T-cell (primary cell): ENCODE measurements at regions not wholly inside any gene's neighbourhood (a gene's known extent, or its start where the extent isn't known, plus 50 kb on each side); places are given as distances from the start of the nearest gene placed in this dataset.

Source experiments
- ATAC-seq, 4 experiments: fragments of 200-7000 bp in 3 of 4; fragments of 150-1000 bp in 1 of 4; cut with Tn5 transposase; replicated peaks in 1 of 4; 1 replicate in 3 of 4; 2 replicates in 1 of 4; pipeline ENCODE4 v1.10.0; 2021; ENCODE audit warnings: moderate library complexity in 3 of 4, mild to moderate bottlenecking in 2 of 4, moderate number of reproducible peaks in 1 of 4
- CTCF ChIA-PET, 2 donors: fragments of 300-600 bp; sonication (Branson Sonifier 250); formaldehyde crosslinking; loops; one replicate each; lab custom pipeline; 2022; ENCODE audit warnings: antibody characterized with exemption in 2 of 2; lab: Charles Lee
- POLR2A ChIA-PET, 2 donors: fragments of 300-600 bp; sonication (Branson Sonifier 250); formaldehyde crosslinking; loops; one replicate each; lab custom pipeline; 2022; ENCODE audit warnings: antibody characterized with exemption in 2 of 2; lab: Charles Lee
- DNase-seq, 35 experiments: peaks; one replicate each; pipeline versions ENCODE4 v3.0.0 to v3.0.0-alpha.2; 2013 to 2023
- H3K27ac ChIP-seq: one replicate; pipeline ENCODE4 v1.5.1; 2013; ENCODE audit warnings: low read length
- H3K27me3 ChIP-seq, 2 experiments: replicated peaks in 1 of 2; 1 replicate in 1 of 2; 2 replicates in 1 of 2; pipeline versions ENCODE4 v1.6.1 to v1.7.0; 2013; ENCODE audit warnings: low read length in 1 of 2, mixed read lengths in 1 of 2; ENCODE audit not compliant: control insufficient read depth in 2 of 2, insufficient read depth in 2 of 2; ENCODE audit errors: extremely low read depth in 1 of 2
- H3K36me3 ChIP-seq, 2 donors: 1 replicate in 1 of 2; 2 replicates in 1 of 2; pipeline versions ENCODE4 v1.6.1 to v1.7.0; 2013; ENCODE audit warnings: low read length in 1 of 2; ENCODE audit not compliant: control insufficient read depth in 2 of 2, insufficient read depth in 1 of 2; ENCODE audit errors: extremely low read depth in 1 of 2
- H3K4me1 ChIP-seq, 2 experiments: 1 replicate in 1 of 2; 2 replicates in 1 of 2; pipeline versions ENCODE4 v1.6.1 to v1.7.0; 2013; ENCODE audit warnings: low read length in 2 of 2, mixed read lengths in 1 of 2; ENCODE audit not compliant: insufficient read depth in 2 of 2, control insufficient read depth in 1 of 2; ENCODE audit errors: extremely low read depth in 1 of 2
- H3K4me3 ChIP-seq, 2 donors: 1 replicate in 1 of 2; 2 replicates in 1 of 2; pipeline versions ENCODE4 v1.5.1 to v1.7.0; 2013; ENCODE audit warnings: mild to moderate bottlenecking in 2 of 2, low read length in 1 of 2, moderate library complexity in 1 of 2; ENCODE audit not compliant: control insufficient read depth in 1 of 2; ENCODE audit errors: extremely low read depth in 1 of 2
- H3K9me3 ChIP-seq: 2 replicates; pipeline ENCODE4 v1.7.0; 2013
- H3K27ac Mint-ChIP-seq, 2 donors: one replicate each; pipeline ENCODE4 v1.8.0; 2020 to 2021; ENCODE audit warnings: mild to moderate bottlenecking in 2 of 2, mixed read lengths in 2 of 2
- H3K27me3 Mint-ChIP-seq, 2 donors: one replicate each; pipeline ENCODE4 v1.8.0; 2021 to 2022; ENCODE audit warnings: mixed read lengths in 2 of 2
- H3K36me3 Mint-ChIP-seq: one replicate; pipeline ENCODE4 v1.8.0; 2021; ENCODE audit warnings: mixed read lengths
- H3K4me1 Mint-ChIP-seq, 3 donors: one replicate each; pipeline ENCODE4 v1.8.0; 2020 to 2022; ENCODE audit warnings: mixed read lengths in 3 of 3, mild to moderate bottlenecking in 1 of 3
- H3K4me3 Mint-ChIP-seq, 3 donors: one replicate each; pipeline ENCODE4 v1.8.0; 2020 to 2022; ENCODE audit warnings: mild to moderate bottlenecking in 3 of 3, mixed read lengths in 3 of 3, moderate library complexity in 3 of 3
- H3K9me3 Mint-ChIP-seq, 3 donors: one replicate each; pipeline ENCODE4 v1.8.0; 2020 to 2022; ENCODE audit warnings: mixed read lengths in 3 of 3
- WGBS: methylation state at CpG from one replicate; pipeline ENCODE4 v1.1.5; 2013; ENCODE audit warnings: missing lambda C conversion rate; ENCODE audit not compliant: insufficient coverage; 5-methylcytosine and 5-hydroxymethylcytosine counted together

GRCh38 chr2:200013906-200014305, 58.5 kb downstream of the MAIP1 start:
- ATAC-seq (no peak), DNase-seq (no peak)
- no peaks in the 10 kb centered on the region for H3K4me1 Mint-ChIP-seq
- no peak overlapping the region for H3K4me3 ChIP-seq
- H3K9me3 Mint-ChIP-seq = no peaks in the 10 kb centered on the region
- H3K27ac ChIP-seq = no peak overlapping the region
- H3K27me3 ChIP-seq = no peaks in the 10 kb centered on the region
- H3K27ac Mint-ChIP-seq = no peak overlapping the region
- H3K36me3 ChIP-seq = no peaks in the 10 kb centered on the region
- H3K36me3 Mint-ChIP-seq = no peaks in the 10 kb centered on the region
- POLR2A ChIA-PET = no interaction called here
- H3K9me3 ChIP-seq = no peaks in the 10 kb centered on the region
- H3K4me3 Mint-ChIP-seq = no peak overlapping the region
- H3K27me3 Mint-ChIP-seq = peaks cover 13 to 14% of the 10 kb centered on the region in 2 donors
- CTCF ChIA-PET = no interaction called here
- no peaks in the 10 kb centered on the region for H3K4me1 ChIP-seq
- no CpG with 5 or more reads among the region's 3 CpGs for WGBS

GRCh38 chr2:200021449-200022114, 66.2 kb downstream of the MAIP1 start:
- no peaks in the 10 kb centered on the region for H3K9me3 ChIP-seq
- ChIA-PET CTCF (no interaction called here), POLR2A (no interaction called here)
- no peak overlapping the region for H3K27ac ChIP-seq
- Mint-ChIP-seq H3K4me3 (no peak overlapping the region), H3K27ac (no peak overlapping the region), H3K36me3 (no peaks in the 10 kb centered on the region), H3K4me1 (no peaks in the 10 kb centered on the region), H3K27me3 (peaks cover 7 to 23% of the 10 kb centered on the region in 2 donors), H3K9me3 (no peaks in the 10 kb centered on the region)
- no peaks in the 10 kb centered on the region for H3K36me3 ChIP-seq
- DNase-seq (no peak), ATAC-seq (no peak)
- H3K27me3 ChIP-seq = no peaks in the 10 kb centered on the region
- H3K4me3 ChIP-seq = no peak overlapping the region
- WGBS = 84% methylated on average over 2 of the region's 5 CpGs
- no peaks in the 10 kb centered on the region for H3K4me1 ChIP-seq

- H3K27me3 ChIP-seq = no peaks in the 10 kb centered on the region
- CTCF ChIA-PET = no interaction called here
- no peaks in the 10 kb centered on the region for H3K4me1 Mint-ChIP-seq
- no peak overlapping the region for H3K27ac ChIP-seq
- H3K4me1 ChIP-seq = no peaks in the 10 kb centered on the region
- ATAC-seq (no peak), DNase-seq (no peak)
- H3K36me3 ChIP-seq = no peaks in the 10 kb centered on the region
- WGBS = 83% methylated on average over 1 of the region's 2 CpGs
- H3K9me3 Mint-ChIP-seq = no peaks in the 10 kb centered on the region
- H3K36me3 Mint-ChIP-seq = no peaks in the 10 kb centered on the region
- POLR2A ChIA-PET = interaction anchor here in 1 of 2 donors (0.6 kb wide), 1 partner anchor 231 kb away, joined by 3 read pairs; no protein-coding TSS in a partner anchor
- H3K4me3 ChIP-seq = no peak overlapping the region
- no peak overlapping the region for H3K27ac Mint-ChIP-seq
- no peaks in the 10 kb centered on the region for H3K9me3 ChIP-seq
- H3K4me3 Mint-ChIP-seq = no peak overlapping the region
- peaks cover 10 to 18% of the 10 kb centered on the region in 2 donors for H3K27me3 Mint-ChIP-seq
Measured at GRCh38 chr2:200022511-200022910, 67.1 kb downstream of the MAIP1 start.

- WGBS = no CpG with 5 or more reads among the region's 1 CpG
- Histone ChIP-seq H3K27ac (no peak overlapping the region), H3K4me1 (no peaks in the 10 kb centered on the region), H3K27me3 (no peaks in the 10 kb centered on the region), H3K36me3 (no peaks in the 10 kb centered on the region), H3K9me3 (no peaks in the 10 kb centered on the region), H3K4me3 (no peak overlapping the region)
- no peaks in the 10 kb centered on the region for H3K36me3 Mint-ChIP-seq
- H3K4me1 Mint-ChIP-seq = no peaks in the 10 kb centered on the region
- no peak overlapping the region for H3K27ac Mint-ChIP-seq
- ATAC-seq (no peak), DNase-seq (no peak)
- H3K4me3 Mint-ChIP-seq = no peak overlapping the region
- H3K9me3 Mint-ChIP-seq = no peaks in the 10 kb centered on the region
- peaks cover 3 to 18% of the 10 kb centered on the region in 2 donors for H3K27me3 Mint-ChIP-seq
- POLR2A ChIA-PET = no interaction called here
- CTCF ChIA-PET = interaction anchor here in 1 of 2 donors (0.6 kb wide), 1 partner anchor 14 kb away, joined by 3 read pairs; no protein-coding TSS in a partner anchor
Measured at GRCh38 chr2:200023570-200023969, 68.2 kb downstream of the MAIP1 start.

- H3K4me1 ChIP-seq = no peaks in the 10 kb centered on the region
- H3K4me3 Mint-ChIP-seq = no peak overlapping the region
- H3K36me3 Mint-ChIP-seq = no peaks in the 10 kb centered on the region
- H3K27me3 Mint-ChIP-seq = peaks cover 3 to 18% of the 10 kb centered on the region in 2 donors
- no peak for ATAC-seq
- H3K4me1 Mint-ChIP-seq = no peaks in the 10 kb centered on the region
- H3K4me3 ChIP-seq = no peak overlapping the region
- H3K27ac Mint-ChIP-seq = no peak overlapping the region
- WGBS = 83% methylated on average over 1 of the region's 2 CpGs
- ChIA-PET POLR2A (no interaction called here), CTCF (interaction anchor here in 1 of 2 donors (0.7 kb wide), 1 partner anchor 629 kb away, joined by 3 read pairs; no protein-coding TSS in a partner anchor)
- H3K27me3 ChIP-seq = no peaks in the 10 kb centered on the region
- H3K36me3 ChIP-seq = no peaks in the 10 kb centered on the region
- DNase-seq = no peak
- no peaks in the 10 kb centered on the region for H3K9me3 Mint-ChIP-seq
- H3K27ac ChIP-seq = no peak overlapping the region
- H3K9me3 ChIP-seq = no peaks in the 10 kb centered on the region
Measured at GRCh38 chr2:200025717-200026116, 70.3 kb downstream of the MAIP1 start.

GRCh38 chr2:200026332-200027230, 71.2 kb downstream of the MAIP1 start:
- H3K36me3 ChIP-seq = no peaks in the 10 kb centered on the region
- no peak overlapping the region for H3K27ac Mint-ChIP-seq
- ChIA-PET POLR2A (interaction anchor here in 1 of 2 donors (0.6 kb wide), 1 partner anchor 1774 kb away, joined by 3 read pairs; no protein-coding TSS in a partner anchor), CTCF (interaction anchor here in 1 of 2 donors (0.7 kb wide), 1 partner anchor 628 kb away, joined by 3 read pairs; no protein-coding TSS in a partner anchor)
- H3K4me3 Mint-ChIP-seq = no peak overlapping the region
- H3K27ac ChIP-seq = no peak overlapping the region
- no peaks in the 10 kb centered on the region for H3K4me1 Mint-ChIP-seq
- no peaks in the 10 kb centered on the region for H3K4me1 ChIP-seq
- H3K9me3 Mint-ChIP-seq = no peaks in the 10 kb centered on the region
- no peak for ATAC-seq
- peaks cover 3 to 12% of the 10 kb centered on the region in 2 donors for H3K27me3 Mint-ChIP-seq
- no peaks in the 10 kb centered on the region for H3K9me3 ChIP-seq
- H3K27me3 ChIP-seq = no peaks in the 10 kb centered on the region
- no peaks in the 10 kb centered on the region for H3K36me3 Mint-ChIP-seq
- no peak overlapping the region for H3K4me3 ChIP-seq
- DNase-seq = no peak
- 100% methylated on average over 1 of the region's 7 CpGs for WGBS
